Ovary (tissue), 7 donors: ENCODE measurements at regions not wholly inside any gene's neighbourhood (a gene's known extent, or its start where the extent isn't known, plus 50 kb on each side); places are given as distances from the start of the nearest gene placed in this dataset.
"Not testable (repeated sequence)": the region's sequence is repeated elsewhere in the genome, so short reads cannot be mapped to it uniquely, and the experiment has no call there.

Experiments used
- DNase-seq, 5 donors: peaks; one replicate each; pipeline ENCODE4 v3.0.0-alpha.2; 2019 to 2020
- H3K27ac ChIP-seq, 2 donors: fragments of 200-600 bp; one replicate each; pipeline versions ENCODE4 v1.5.1 to v1.8.0; 2019 to 2022
- H3K27me3 ChIP-seq: fragments of 200-600 bp; one replicate; pipeline ENCODE4 v1.8.0; 2022
- H3K36me3 ChIP-seq: fragments of 200-600 bp; sonication (generic); one replicate; pipeline ENCODE4 v1.5.1; 2019
- H3K4me1 ChIP-seq: one replicate; pipeline ENCODE4 v1.8.1; 2013; ENCODE audit warnings: mild to moderate bottlenecking, moderate library complexity; ENCODE audit not compliant: insufficient read depth
- H3K4me3 ChIP-seq: fragments of 200-600 bp; sonication (generic); one replicate; pipeline ENCODE4 v1.5.1; 2017
- H3K9me3 ChIP-seq, 2 donors: fragments of 200-600 bp in 1 of 2; sonication (generic) in 1 of 2; one replicate each; pipeline versions ENCODE4 v1.5.1 to v1.8.1; 2013 to 2019; ENCODE audit warnings: mild to moderate bottlenecking in 1 of 2, moderate library complexity in 1 of 2
- CTCF ChIP-seq, 3 donors: fragments of 450-650 bp in 2 of 3; fragments of 200-600 bp in 1 of 3; IDR thresholded peaks; one replicate each; pipeline versions ENCODE4 v1.5.1 to v1.8.0; 2016 to 2022; ENCODE audit warnings: antibody characterized with exemption in 3 of 3, mild to moderate bottlenecking in 1 of 3
- EP300 ChIP-seq: sonication (generic); formaldehyde crosslinking; IDR thresholded peaks from one replicate; pipeline ENCODE4 v1.6.1; 2017; ENCODE audit warnings: antibody characterized with exemption
- POLR2A ChIP-seq: fragments of 450-650 bp; IDR thresholded peaks from one replicate; pipeline ENCODE4 v1.6.1; 2017; ENCODE audit warnings: antibody characterized with exemption, mild to moderate bottlenecking, moderate library complexity
- WGBS, 3 donors: extraction: QIAGEN DNeasy Blood & Tissue Kit in 1 of 3; methylation state at CpG; one replicate each; pipeline versions ENCODE4 v1.1.5 to v1.1.7; 2013 to 2017; 5-methylcytosine and 5-hydroxymethylcytosine counted together
- intact Hi-C, 4 donors: fragments of 100-400 bp; cut with DNase I; formaldehyde crosslinking; loops; one replicate each; pipeline versions ENCODE4 v1.11.0 to v1.15.1; 2022 to 2023
- donor health status: DM: no; HTN: no; CAD: no; lungs with moderate emphysema.
- donor health status: DM: no; HTN: no; CAD: no.
- donor health status: Bipolar disorder and iron deficiency.
- donor health status: DM: no; HTN: no; CAD: no.
- donor health status: DM: yes; HTN: yes; CAD: no.

GRCh38 chr6:74439123-74439811 lies 743.3 kb downstream of the CD109 start:
- no peaks in the 10 kb centered on the region for H3K9me3 ChIP-seq
- no peak for DNase-seq
- intact Hi-C loops: no loop called here
- no peaks in the 10 kb centered on the region for H3K27me3 ChIP-seq
- H3K4me1 ChIP-seq: no peaks in the 10 kb centered on the region
- TF ChIP-seq POLR2A: no peak
- TF ChIP-seq CTCF (IDR thresholded peaks at IDR 0.05): no peak
- no peak for TF ChIP-seq EP300
- WGBS, 3 donors: 25 to 54% (median 28%) methylated on average over 1 of the region's 1 CpG
- H3K4me3 ChIP-seq: no peak overlapping the region
- H3K36me3 ChIP-seq: no peaks in the 10 kb centered on the region
- no peak overlapping the region for H3K27ac ChIP-seq

- H3K9me3 ChIP-seq, intact Hi-C loops, H3K27me3 ChIP-seq, H3K4me3 ChIP-seq, H3K36me3 ChIP-seq, H3K27ac ChIP-seq, H3K4me1 ChIP-seq, DNase-seq: not testable (repeated sequence)
- WGBS, 3 donors: 94 to 100% (median 95%) methylated on average over 1 of the region's 1 CpG
Observed at GRCh38 chr6:74438395-74438794, 742.4 kb downstream of the CD109 start.

GRCh38 chr6:74434171-74434570 lies 738.2 kb downstream of the CD109 start:
- intact Hi-C loops: no loop called here
- H3K4me1 ChIP-seq: no peaks in the 10 kb centered on the region

DNA sequence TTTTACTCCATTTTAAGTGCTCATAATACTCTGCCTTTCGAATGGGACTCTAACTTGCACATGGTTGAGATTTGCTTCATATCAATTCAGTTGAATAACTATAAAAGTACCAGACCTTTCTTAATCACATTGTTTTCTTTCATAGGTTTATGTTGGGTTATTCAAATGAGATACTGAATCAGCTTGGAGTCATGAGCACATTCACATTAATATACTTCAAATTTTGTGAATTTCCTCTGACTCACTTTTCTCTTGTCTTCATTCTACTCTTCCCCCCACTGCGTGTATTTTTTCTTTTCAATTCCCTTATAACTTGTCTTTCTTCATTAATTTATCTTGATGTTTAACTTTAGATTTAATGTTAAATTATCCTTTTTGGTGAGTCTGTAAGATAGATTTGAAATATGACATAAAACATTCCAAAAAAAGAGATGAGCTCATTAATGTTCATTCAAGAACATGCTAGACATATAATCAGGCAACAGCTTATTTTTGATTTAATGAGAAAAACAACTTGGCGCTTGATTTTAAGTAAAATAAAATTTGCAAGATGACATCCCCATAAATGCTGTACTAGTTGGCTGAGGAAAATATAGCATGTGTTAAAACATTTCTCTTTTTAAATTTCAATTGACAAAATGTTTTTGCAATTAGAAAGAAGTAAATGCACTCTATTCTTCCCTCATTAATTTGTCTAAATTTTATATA lies 736.0 kb downstream of the CD109 start:
- H3K9me3 ChIP-seq: no peaks in the 10 kb centered on the region
- no peaks in the 10 kb centered on the region for H3K36me3 ChIP-seq
- H3K4me1 ChIP-seq: no peaks in the 10 kb centered on the region
- TF ChIP-seq CTCF (IDR thresholded peaks at IDR 0.05): no peak
- no peak for TF ChIP-seq EP300
- no peak for TF ChIP-seq POLR2A
- H3K4me3 ChIP-seq: no peak overlapping the region
- H3K27me3 ChIP-seq: no peaks in the 10 kb centered on the region
- intact Hi-C loops: no loop called here
- WGBS, 3 donors: 84 to 92% (median 91%) methylated on average over 3 of the region's 3 CpGs
- H3K27ac ChIP-seq: no peak overlapping the region
- no peak for DNase-seq

More at GRCh38 chr6:74434171-74434570, 738.2 kb downstream of the CD109 start:
- no peaks in the 10 kb centered on the region for H3K36me3 ChIP-seq
- DNase-seq: no peak
- TF ChIP-seq EP300: no peak
- TF ChIP-seq POLR2A: no peak
- TF ChIP-seq CTCF (IDR thresholded peaks at IDR 0.05): no peak
- H3K27me3 ChIP-seq: no peaks in the 10 kb centered on the region
- no peak overlapping the region for H3K27ac ChIP-seq
- no peak overlapping the region for H3K4me3 ChIP-seq
- H3K9me3 ChIP-seq: no peaks in the 10 kb centered on the region

DNA sequence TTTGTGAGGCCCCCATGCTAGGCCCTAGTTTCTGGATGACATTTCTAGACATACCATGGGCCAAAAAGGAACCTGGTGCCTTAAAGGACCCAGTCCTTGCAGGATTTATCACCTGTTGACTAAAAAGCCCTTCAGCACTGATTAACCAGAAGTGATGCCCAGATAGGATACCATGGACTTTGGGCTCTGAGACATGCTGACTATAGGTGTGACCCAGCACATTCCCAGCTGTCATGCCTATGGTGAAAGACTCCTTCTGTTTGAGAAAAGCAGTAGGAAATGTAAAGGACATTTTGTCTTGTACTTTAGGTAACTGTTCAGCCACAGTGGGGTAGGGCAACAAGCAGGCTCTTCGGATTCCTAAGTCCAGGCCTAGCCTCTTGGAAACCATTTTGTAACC lies 724.2 kb downstream of the CD109 start:
- no peaks in the 10 kb centered on the region for H3K9me3 ChIP-seq
- no peaks in the 10 kb centered on the region for H3K36me3 ChIP-seq
- no peak for DNase-seq
- intact Hi-C loops: no loop called here
- 94 to 100% (median 94%) methylated on average over 1 of the region's 1 CpG for WGBS, 3 donors
- no peaks in the 10 kb centered on the region for H3K27me3 ChIP-seq
- no peak overlapping the region for H3K27ac ChIP-seq
- no peaks in the 10 kb centered on the region for H3K4me1 ChIP-seq
- no peak overlapping the region for H3K4me3 ChIP-seq
- TF ChIP-seq CTCF (IDR thresholded peaks at IDR 0.05) (no peak), POLR2A (no peak), EP300 (no peak)
